Neuronal stem cell (in vitro differentiated cells): ENCODE measurements at regions not wholly inside any gene's neighbourhood (a gene's known extent, or its start where the extent isn't known, plus 50 kb on each side); places are given as distances from the start of the nearest gene placed in this dataset.
"Not testable (repeated sequence)": the region's sequence is repeated elsewhere in the genome, so short reads cannot be mapped to it uniquely, and the experiment has no call there.

Experiments used
- DNase-seq: peaks from one replicate; pipeline ENCODE4 v3.0.0-alpha.2; 2013; ENCODE audit warnings: low spot score
- H2AFZ ChIP-seq: one replicate; pipeline ENCODE4 v1.6.1; 2013; ENCODE audit warnings: mild to moderate bottlenecking, low read length, inconsistent platforms
- H2AK5ac ChIP-seq: 2 replicates; pipeline ENCODE4 v1.6.1; 2013; ENCODE audit warnings: low read depth, mild to moderate bottlenecking, inconsistent platforms, low read length, moderate library complexity, mixed read lengths
- H2BK120ac ChIP-seq: 2 replicates; pipeline ENCODE4 v1.6.1; 2013; ENCODE audit warnings: low read depth, mild to moderate bottlenecking, inconsistent platforms, low read length, moderate library complexity, mixed read lengths
- H2BK12ac ChIP-seq: one replicate; pipeline ENCODE4 v1.6.1; 2013; ENCODE audit warnings: low read length, inconsistent platforms
- H2BK15ac ChIP-seq: 2 replicates; pipeline ENCODE4 v1.6.1; 2013; ENCODE audit warnings: mild to moderate bottlenecking, low read length, inconsistent platforms, mixed read lengths
- H2BK5ac ChIP-seq: one replicate; pipeline ENCODE4 v1.6.1; 2013; ENCODE audit warnings: inconsistent platforms, mild to moderate bottlenecking, low read length, moderate library complexity
- H3K14ac ChIP-seq: one replicate; pipeline ENCODE4 v1.6.1; 2013; ENCODE audit warnings: low read length, inconsistent platforms
- H3K18ac ChIP-seq: 2 replicates; pipeline ENCODE4 v1.6.1; 2013; ENCODE audit warnings: low read length, inconsistent platforms
- H3K23ac ChIP-seq: 2 replicates; pipeline ENCODE4 v1.6.1; 2013; ENCODE audit warnings: low read depth, mild to moderate bottlenecking, mixed read lengths, low read length, inconsistent platforms; ENCODE audit not compliant: poor library complexity
- H3K27ac ChIP-seq: replicated peaks from 3 replicates; pipeline ENCODE4 v1.5.1; 2013; ENCODE audit warnings: low read length, inconsistent platforms
- H3K27me3 ChIP-seq, 3 experiments: 2 replicates each; pipeline ENCODE4 v1.6.1; 2013; ENCODE audit warnings: low read length in 3 of 3, mild to moderate bottlenecking in 2 of 3, inconsistent platforms in 1 of 3, low read depth in 1 of 3, mixed read lengths in 1 of 3, moderate library complexity in 1 of 3; ENCODE audit not compliant: control insufficient read depth in 3 of 3, insufficient read depth in 3 of 3
- H3K36me3 ChIP-seq, 2 donors: replicated peaks in 1 of 2; 2 replicates each; pipeline ENCODE4 v1.6.1; 2013; ENCODE audit warnings: low read length in 2 of 2; ENCODE audit not compliant: control insufficient read depth in 2 of 2, insufficient read depth in 2 of 2
- H3K4ac ChIP-seq: 2 replicates; pipeline ENCODE4 v1.6.1; 2013; ENCODE audit warnings: inconsistent platforms, mild to moderate bottlenecking, low read length, moderate library complexity
- H3K4me1 ChIP-seq, 2 donors: 1 replicate in 1 of 2; 2 replicates in 1 of 2; pipeline ENCODE4 v1.6.1; 2013; ENCODE audit warnings: low read length in 2 of 2, low read depth in 1 of 2; ENCODE audit not compliant: control insufficient read depth in 2 of 2, insufficient read depth in 1 of 2
- H3K4me2 ChIP-seq: one replicate; pipeline ENCODE4 v1.6.1; 2013; ENCODE audit warnings: mild to moderate bottlenecking, low read length, inconsistent platforms; ENCODE audit not compliant: insufficient read depth, poor library complexity, severe bottlenecking
- H3K4me3 ChIP-seq, 2 donors: 2 replicates each; pipeline ENCODE4 v1.5.1; 2013; ENCODE audit warnings: low read length in 2 of 2, mild to moderate bottlenecking in 2 of 2, inconsistent platforms in 1 of 2, moderate library complexity in 1 of 2
- H3K79me1 ChIP-seq: one replicate; pipeline ENCODE4 v1.6.1; 2013; ENCODE audit warnings: low read depth, mild to moderate bottlenecking, inconsistent platforms, low read length, moderate library complexity
- H3K9ac ChIP-seq: one replicate; pipeline ENCODE4 v1.6.1; 2013; ENCODE audit warnings: mild to moderate bottlenecking, low read depth, low read length, inconsistent platforms; ENCODE audit not compliant: poor library complexity
- H3K9me3 ChIP-seq, 2 donors: replicated peaks in 1 of 2; 2 replicates each; pipeline versions ENCODE3 to v1.6.1; 2013; ENCODE audit warnings: low read length in 2 of 2, mild to moderate bottlenecking in 2 of 2, inconsistent platforms in 1 of 2, low read depth in 1 of 2, mixed read lengths in 1 of 2, moderate library complexity in 1 of 2; ENCODE audit not compliant: control insufficient read depth in 2 of 2, insufficient read depth in 1 of 2
- H4K8ac ChIP-seq: one replicate; pipeline ENCODE4 v1.6.1; 2013; ENCODE audit warnings: low read depth, mild to moderate bottlenecking, inconsistent platforms, low read length, moderate library complexity
- H4K91ac ChIP-seq: one replicate; pipeline ENCODE4 v1.6.1; 2013; ENCODE audit warnings: low read length, low read depth, mild to moderate bottlenecking, inconsistent platforms; ENCODE audit not compliant: poor library complexity
- WGBS, 2 donors: extraction: QIAGEN DNeasy Blood & Tissue Kit; methylation state at CpG; one replicate each; pipeline ENCODE4 v1.1.7; 2013; ENCODE audit warnings: missing lambda C conversion rate in 2 of 2, mixed read lengths in 1 of 2; ENCODE audit not compliant: insufficient read length in 2 of 2, insufficient replicate concordance in 1 of 2; ENCODE audit errors: extremely low coverage in 2 of 2; 5-methylcytosine and 5-hydroxymethylcytosine counted together

GRCh38 chr10:30744106-30744505 is 114.6 kb upstream of the LYZL2 start:
- H4K8ac ChIP-seq = no peak overlapping the region
- no peaks in the 10 kb centered on the region for H3K4me1 ChIP-seq
- H3K27me3 ChIP-seq = no peaks in the 10 kb centered on the region
- H3K27ac ChIP-seq = no peak overlapping the region
- no peak overlapping the region for H3K9ac ChIP-seq
- no peak overlapping the region for H3K18ac ChIP-seq
- no peak overlapping the region for H2BK120ac ChIP-seq
- no peak overlapping the region for H2AFZ ChIP-seq
- peaks cover 0 to 3% of the 10 kb centered on the region in 2 donors for H3K9me3 ChIP-seq
- no peak overlapping the region for H2BK12ac ChIP-seq
- no peaks in the 10 kb centered on the region for H3K79me1 ChIP-seq
- H3K4me3 ChIP-seq = no peak overlapping the region
- no peak overlapping the region for H3K4me2 ChIP-seq
- H3K4ac ChIP-seq = no peak overlapping the region
- no peak overlapping the region for H4K91ac ChIP-seq
- no peak overlapping the region for H3K23ac ChIP-seq
- no peaks in the 10 kb centered on the region for H3K36me3 ChIP-seq
- no peak for DNase-seq
- no peak overlapping the region for H2BK15ac ChIP-seq
- H2AK5ac ChIP-seq = no peak overlapping the region
- H3K14ac ChIP-seq = no peak overlapping the region
- no peak overlapping the region for H2BK5ac ChIP-seq
- WGBS, 2 donors = no CpG with 5 or more reads among the region's 1 CpG

DNA sequence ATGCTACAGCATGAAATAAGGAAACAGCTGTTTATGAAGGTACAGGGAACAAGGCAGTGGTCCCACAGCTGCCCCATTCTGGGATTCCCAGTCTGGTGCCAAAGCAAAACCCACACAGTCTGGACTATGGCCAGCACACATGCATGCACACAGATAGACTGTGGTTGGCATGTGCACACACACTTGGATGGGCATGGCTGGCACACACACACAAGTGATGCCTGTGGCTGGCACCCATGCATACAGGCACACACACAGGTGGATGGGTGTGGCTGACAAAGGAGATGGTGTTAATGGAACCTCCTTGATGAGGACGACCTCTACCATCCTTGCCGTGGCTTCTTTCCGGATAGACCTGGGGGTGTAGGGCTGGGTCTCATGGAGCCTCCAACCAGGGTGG is 114.0 kb upstream of the LYZL2 start:
- no peak overlapping the region for H4K8ac ChIP-seq
- peak overlapping the region; percentile 6 for H2AK5ac ChIP-seq
- H2BK5ac ChIP-seq = no peak overlapping the region
- no peaks in the 10 kb centered on the region for H3K36me3 ChIP-seq
- no peak overlapping the region for H4K91ac ChIP-seq
- WGBS, 2 donors = no CpG with 5 or more reads among the region's 3 CpGs
- no peak overlapping the region for H2AFZ ChIP-seq
- peaks cover 0 to 3% of the 10 kb centered on the region in 2 donors for H3K9me3 ChIP-seq
- H3K27ac ChIP-seq = no peak overlapping the region
- H3K4ac ChIP-seq = no peak overlapping the region
- H3K18ac ChIP-seq = no peak overlapping the region
- H3K4me1 ChIP-seq = no peaks in the 10 kb centered on the region
- no peaks in the 10 kb centered on the region for H3K79me1 ChIP-seq
- no peak overlapping the region for H3K4me2 ChIP-seq
- no peak overlapping the region for H3K4me3 ChIP-seq
- H2BK120ac ChIP-seq = no peak overlapping the region
- peak overlapping the region; percentile 51 for H3K23ac ChIP-seq
- no peaks in the 10 kb centered on the region for H3K27me3 ChIP-seq
- peak overlapping the region; percentile 32 for H3K14ac ChIP-seq
- no peak overlapping the region for H3K9ac ChIP-seq
- H2BK12ac ChIP-seq = no peak overlapping the region
- H2BK15ac ChIP-seq = no peak overlapping the region
- no peak for DNase-seq

DNA sequence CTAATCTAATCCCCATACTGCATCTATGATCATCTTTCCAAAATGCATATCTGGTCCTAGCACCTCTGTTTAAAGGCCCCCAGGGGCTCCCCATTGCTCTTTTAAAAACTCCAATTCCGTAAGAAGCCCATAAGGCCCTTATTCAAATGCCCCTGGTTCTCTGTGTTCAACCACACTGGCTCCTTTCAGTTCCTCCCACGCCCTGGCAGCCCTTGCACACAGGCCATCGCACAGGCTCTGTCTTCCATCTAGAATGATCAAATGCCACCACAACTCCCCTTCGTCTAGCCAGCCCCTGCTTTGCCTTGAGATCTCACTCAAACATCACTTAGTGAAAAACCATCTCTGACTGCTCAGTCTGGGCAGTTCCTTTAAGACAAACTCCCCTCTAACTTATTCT is 112.9 kb upstream of the LYZL2 start:
- WGBS, 2 donors = no CpG with 5 or more reads among the region's 4 CpGs
- no peaks in the 10 kb centered on the region for H3K36me3 ChIP-seq
- no peak for DNase-seq
- H3K27me3 ChIP-seq = no peaks in the 10 kb centered on the region
- no peak overlapping the region for H2AFZ ChIP-seq
- no peak overlapping the region for H3K4me3 ChIP-seq
- H3K27ac ChIP-seq = no peak overlapping the region
- no peak overlapping the region for H2BK15ac ChIP-seq
- H3K18ac ChIP-seq = no peak overlapping the region
- no peaks in the 10 kb centered on the region for H3K79me1 ChIP-seq
- no peak overlapping the region for H2AK5ac ChIP-seq
- H2BK5ac ChIP-seq = no peak overlapping the region
- H2BK12ac ChIP-seq = no peak overlapping the region
- no peak overlapping the region for H2BK120ac ChIP-seq
- no peak overlapping the region for H3K4me2 ChIP-seq
- H3K14ac ChIP-seq = no peak overlapping the region
- no peak overlapping the region for H3K9ac ChIP-seq
- H3K23ac ChIP-seq = no peak overlapping the region
- H4K8ac ChIP-seq = no peak overlapping the region
- H3K4me1 ChIP-seq = no peaks in the 10 kb centered on the region
- H3K9me3 ChIP-seq = peaks cover 0 to 3% of the 10 kb centered on the region in 2 donors
- no peak overlapping the region for H4K91ac ChIP-seq
- no peak overlapping the region for H3K4ac ChIP-seq

GRCh38 chr10:30740774-30741173 is 111.2 kb upstream of the LYZL2 start:
- not testable (repeated sequence) for H3K4me3 ChIP-seq, DNase-seq, H2AFZ ChIP-seq, H3K36me3 ChIP-seq, H3K9me3 ChIP-seq, H3K23ac ChIP-seq, H3K14ac ChIP-seq, H3K4me1 ChIP-seq, H2AK5ac ChIP-seq, H3K27ac ChIP-seq, H3K79me1 ChIP-seq, H2BK15ac ChIP-seq, H4K8ac ChIP-seq, H3K9ac ChIP-seq, H3K27me3 ChIP-seq, H2BK12ac ChIP-seq, H2BK120ac ChIP-seq, H3K4me2 ChIP-seq, H2BK5ac ChIP-seq, H4K91ac ChIP-seq, H3K4ac ChIP-seq, H3K18ac ChIP-seq
- WGBS, 2 donors = no CpG with 5 or more reads among the region's 1 CpG
